ENCODE measurements at regions not wholly inside any gene's neighbourhood (a gene's known extent, or its start where the extent isn't known, plus 50 kb on each side); places are given as distances from the start of the nearest gene placed in this dataset.

GRCh38 chr3:94615275-94616065 is 552.6 kb downstream of the NSUN3 start:
- no peak overlapping the region for H3K4me3 Mint-ChIP-seq (ENCODE audit: unreplicated experiment)
- no peak overlapping the region for H3K27ac Mint-ChIP-seq (ENCODE audit: unreplicated experiment)
- no peaks in the 10 kb centered on the region for H3K9me3 Mint-ChIP-seq (ENCODE audit: unreplicated experiment)
- H3K36me3 Mint-ChIP-seq (ENCODE audit: unreplicated experiment), result no peaks in the 10 kb centered on the region
- H3K4me1 Mint-ChIP-seq (ENCODE audit: low read depth, unreplicated experiment), result peaks cover 2% of the 10 kb centered on the region
- TF ChIP-seq CTCF (IDR thresholded peaks at IDR 0.05; ENCODE audit: partially characterized antibody, unreplicated experiment), result no peak
- H3K27me3 Mint-ChIP-seq (ENCODE audit: unreplicated experiment), result no peaks in the 10 kb centered on the region
- no peak for DNase-seq

GRCh38 chr3:94616833-94617232 is 554.0 kb downstream of the NSUN3 start:
- Mint-ChIP-seq H3K4me3 (ENCODE audit: unreplicated experiment) (no peak overlapping the region), H3K27me3 (ENCODE audit: unreplicated experiment) (no peaks in the 10 kb centered on the region), H3K36me3 (ENCODE audit: unreplicated experiment) (no peaks in the 10 kb centered on the region), H3K4me1 (ENCODE audit: low read depth, unreplicated experiment) (peaks cover 2% of the 10 kb centered on the region), H3K9me3 (ENCODE audit: unreplicated experiment) (no peaks in the 10 kb centered on the region), H3K27ac (ENCODE audit: unreplicated experiment) (no peak overlapping the region)
- no peak for TF ChIP-seq CTCF (IDR thresholded peaks at IDR 0.05; ENCODE audit: partially characterized antibody, unreplicated experiment)
- DNase-seq, result no peak

- H3K4me3 Mint-ChIP-seq (ENCODE audit: unreplicated experiment), result no peak overlapping the region
- no peaks in the 10 kb centered on the region for H3K36me3 Mint-ChIP-seq (ENCODE audit: unreplicated experiment)
- peaks cover 2% of the 10 kb centered on the region for H3K4me1 Mint-ChIP-seq (ENCODE audit: low read depth, unreplicated experiment)
- TF ChIP-seq CTCF (IDR thresholded peaks at IDR 0.05; ENCODE audit: partially characterized antibody, unreplicated experiment), result no peak
- H3K9me3 Mint-ChIP-seq (ENCODE audit: unreplicated experiment), result no peaks in the 10 kb centered on the region
- H3K27ac Mint-ChIP-seq (ENCODE audit: unreplicated experiment), result no peak overlapping the region
- no peak for DNase-seq
- H3K27me3 Mint-ChIP-seq (ENCODE audit: unreplicated experiment), result no peaks in the 10 kb centered on the region
Measured at GRCh38 chr3:94617312-94617711, 554.5 kb downstream of the NSUN3 start.

- Mint-ChIP-seq H3K9me3 (ENCODE audit: unreplicated experiment) (no peaks in the 10 kb centered on the region), H3K27ac (ENCODE audit: unreplicated experiment) (no peak overlapping the region), H3K36me3 (ENCODE audit: unreplicated experiment) (no peaks in the 10 kb centered on the region), H3K4me1 (ENCODE audit: low read depth, unreplicated experiment) (peaks cover 2% of the 10 kb centered on the region), H3K4me3 (ENCODE audit: unreplicated experiment) (no peak overlapping the region), H3K27me3 (ENCODE audit: unreplicated experiment) (no peaks in the 10 kb centered on the region)
- DNase-seq, result no peak
- TF ChIP-seq CTCF (IDR thresholded peaks at IDR 0.05; ENCODE audit: partially characterized antibody, unreplicated experiment), result no peak
Measured at GRCh38 chr3:94619643-94620042, 556.8 kb downstream of the NSUN3 start.

GRCh38 chr3:94626573-94626972 is 563.7 kb downstream of the NSUN3 start:
- peaks cover 1% of the 10 kb centered on the region for H3K27me3 Mint-ChIP-seq (ENCODE audit: unreplicated experiment)
- H3K4me3 Mint-ChIP-seq (ENCODE audit: unreplicated experiment), result no peak overlapping the region
- no peak for TF ChIP-seq CTCF (IDR thresholded peaks at IDR 0.05; ENCODE audit: partially characterized antibody, unreplicated experiment)
- no peak for DNase-seq
- no peaks in the 10 kb centered on the region for H3K4me1 Mint-ChIP-seq (ENCODE audit: low read depth, unreplicated experiment)
- H3K27ac Mint-ChIP-seq (ENCODE audit: unreplicated experiment), result no peak overlapping the region
- H3K9me3 Mint-ChIP-seq (ENCODE audit: unreplicated experiment), result no peaks in the 10 kb centered on the region
- no peaks in the 10 kb centered on the region for H3K36me3 Mint-ChIP-seq (ENCODE audit: unreplicated experiment)

Data from glutamatergic neuron (in vitro differentiated cells).